Keratinocyte (primary cell): ENCODE measurements at regions not wholly inside any gene's neighbourhood (a gene's known extent, or its start where the extent isn't known, plus 50 kb on each side); places are given as distances from the start of the nearest gene placed in this dataset.

ENCODE experiments used
- DNase-seq: peaks from one replicate; pipeline ENCODE4 v3.0.0-alpha.2; 2011; ENCODE audit warnings: low read depth, missing footprints, low spot score
- FAIRE-seq: peaks from 2 replicates; lab custom pipeline; 2011; peaks lifted over from hg19 to GRCh38; lab: Jason Lieb, UNC
- H2AFZ ChIP-seq: 2 replicates; pipeline ENCODE4 v1.6.0; 2012; ENCODE audit warnings: low read length, control low read depth, inconsistent platforms; ENCODE audit not compliant: control insufficient read depth
- H3K27ac ChIP-seq: 2 replicates; pipeline ENCODE4 v1.5.1; 2011; ENCODE audit warnings: low read length; ENCODE audit not compliant: control insufficient read depth, insufficient read depth
- H3K27me3 ChIP-seq: 3 replicates; pipeline ENCODE4 v1.6.0; 2011; ENCODE audit warnings: low read length; ENCODE audit not compliant: control insufficient read depth, insufficient read depth; ENCODE audit errors: extremely low read depth
- H3K36me3 ChIP-seq, 2 experiments: 2 replicates in 1 of 2; 3 replicates in 1 of 2; pipeline ENCODE4 v1.5.1; 2011; ENCODE audit warnings: low read length in 2 of 2, mild to moderate bottlenecking in 1 of 2; ENCODE audit not compliant: control insufficient read depth in 2 of 2, insufficient read depth in 2 of 2; ENCODE audit errors: extremely low read depth in 1 of 2
- H3K4me1 ChIP-seq: 3 replicates; pipeline ENCODE4 v1.5.1; 2011; ENCODE audit warnings: low read length; ENCODE audit not compliant: control insufficient read depth, insufficient read depth; ENCODE audit errors: extremely low read depth
- H3K4me2 ChIP-seq: 3 replicates; pipeline ENCODE4 v1.6.0; 2011; ENCODE audit warnings: low read depth, low read length; ENCODE audit not compliant: control insufficient read depth, insufficient read depth; ENCODE audit errors: extremely low read depth
- H3K4me3 ChIP-seq, 3 experiments: fragments of 200-600 bp in 1 of 3; sonication (generic) in 1 of 3; 2 replicates in 2 of 3; 3 replicates in 1 of 3; pipeline ENCODE4 v1.5.1; 2011 to 2016; ENCODE audit warnings: low read length in 3 of 3, mild to moderate bottlenecking in 3 of 3, control low read depth in 2 of 3, inconsistent platforms in 1 of 3, low read depth in 1 of 3, mixed read lengths in 1 of 3, mixed run types in 1 of 3, moderate library complexity in 1 of 3; ENCODE audit not compliant: control insufficient read depth in 2 of 3, insufficient read depth in 2 of 3; ENCODE audit errors: extremely low read depth in 1 of 3
- H3K79me2 ChIP-seq: 2 replicates; pipeline ENCODE4 v1.6.0; 2012; ENCODE audit warnings: low read length; ENCODE audit not compliant: control insufficient read depth, insufficient read depth
- H3K9ac ChIP-seq: 3 replicates; pipeline ENCODE4 v1.6.0; 2011; ENCODE audit warnings: low read length; ENCODE audit not compliant: control insufficient read depth, insufficient read depth; ENCODE audit errors: extremely low read depth
- H3K9me1 ChIP-seq: 3 replicates; pipeline ENCODE4 v1.6.0; 2011; ENCODE audit warnings: low read length; ENCODE audit not compliant: control insufficient read depth, insufficient read depth; ENCODE audit errors: extremely low read depth
- H3K9me3 ChIP-seq: 2 replicates; pipeline ENCODE4 v1.5.1; 2012; ENCODE audit warnings: low read depth, low read length; ENCODE audit not compliant: control insufficient read depth
- H4K20me1 ChIP-seq: 3 replicates; pipeline ENCODE4 v1.6.0; 2011; ENCODE audit warnings: low read length; ENCODE audit not compliant: control insufficient read depth, insufficient read depth; ENCODE audit errors: extremely low read depth
- EZH2 ChIP-seq: IDR thresholded peaks from one replicate; pipeline ENCODE4 v1.6.1; 2012; ENCODE audit warnings: inconsistent platforms, mild to moderate bottlenecking, low read length, moderate library complexity
- dilution Hi-C: fragments of 300-500 bp; cut with MboI; formaldehyde crosslinking; loops from one replicate; pipeline ENCODE4 v1.7.0; 2020; ENCODE audit warnings: low sequenced_read_pairs; ENCODE audit not compliant: extremely low pct_ligation_motif_present
- TF ChIP-seq, protein P1 (sequence below), 3 experiments: IDR thresholded peaks in 1 of 3; conservative IDR thresholded peaks in 1 of 3; optimal IDR thresholded peaks in 1 of 3; 2 replicates in 2 of 3; 3 replicates in 1 of 3; pipeline versions ENCODE3 to v1.5.1; 2011; ENCODE audit warnings: low read length in 3 of 3, mild to moderate bottlenecking in 3 of 3, moderate library complexity in 2 of 3, control low read depth in 1 of 3, inconsistent platforms in 1 of 3; ENCODE audit not compliant: insufficient read depth in 2 of 3; ENCODE audit errors: extremely low read depth in 1 of 3

DNA sequence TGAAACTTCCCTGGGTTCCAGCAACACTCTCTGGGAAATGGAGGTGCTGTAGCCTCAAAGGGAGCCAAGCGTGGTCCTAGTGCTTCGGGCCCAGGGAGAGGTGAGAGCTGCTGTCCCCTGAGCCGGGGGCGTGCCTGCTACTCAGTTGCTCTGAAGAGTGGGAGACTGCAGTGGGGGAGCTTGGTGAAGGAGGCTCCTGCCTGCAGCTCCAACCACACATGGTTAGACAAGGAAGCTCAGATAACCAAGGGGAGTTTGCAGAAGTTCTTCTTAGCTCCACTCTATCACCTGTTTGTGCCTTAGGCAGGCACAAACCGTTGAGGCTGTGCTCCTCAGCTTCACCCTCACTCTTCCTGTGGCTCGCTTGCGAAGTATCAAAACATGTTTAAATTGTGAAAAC is 53.6 kb upstream of the TRPM1 start:
- Histone ChIP-seq H3K9ac (no peak overlapping the region), H3K27ac (no peak overlapping the region), H3K9me3 (peaks cover 2% of the 10 kb centered on the region), H4K20me1 (no peaks in the 10 kb centered on the region), H3K79me2 (no peaks in the 10 kb centered on the region), H3K4me2 (no peak overlapping the region), H3K4me1 (peaks cover 6% of the 10 kb centered on the region), H3K9me1 (no peaks in the 10 kb centered on the region), H3K36me3 (no peaks in the 10 kb centered on the region), H3K27me3 (no peaks in the 10 kb centered on the region), H3K4me3 (no peak overlapping the region), H2AFZ (no peak overlapping the region)
- dilution Hi-C loops, result no loop called here
- FAIRE-seq (no peak), DNase-seq (no peak)
- TF ChIP-seq EZH2, result no peak

DNA sequence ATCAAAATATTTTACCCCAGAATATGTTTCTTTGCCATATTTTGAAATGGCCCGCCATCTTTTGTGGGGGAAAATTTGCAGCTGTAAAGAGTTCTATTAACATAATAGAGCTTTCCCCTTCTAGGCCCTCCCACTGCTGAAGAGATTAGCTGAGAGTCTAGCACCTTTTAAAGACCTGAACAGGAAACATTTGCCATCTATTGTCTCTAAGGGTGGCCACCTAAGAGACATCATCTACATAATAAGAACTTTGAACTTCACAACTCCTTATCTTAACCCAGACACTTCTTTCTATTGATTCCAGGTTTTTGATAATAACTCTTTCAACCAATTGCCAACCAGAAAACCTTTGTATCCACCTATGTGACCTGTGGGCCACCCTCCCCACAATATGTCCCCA is 54.7 kb upstream of the TRPM1 start:
- Histone ChIP-seq H3K9me1 (no peaks in the 10 kb centered on the region), H3K4me3 (no peak overlapping the region), H3K9ac (no peak overlapping the region), H4K20me1 (no peaks in the 10 kb centered on the region), H3K4me2 (no peak overlapping the region), H2AFZ (no peak overlapping the region), H3K4me1 (peaks cover 6% of the 10 kb centered on the region), H3K27me3 (no peaks in the 10 kb centered on the region), H3K36me3 (no peaks in the 10 kb centered on the region), H3K79me2 (no peaks in the 10 kb centered on the region), H3K9me3 (peaks cover 2% of the 10 kb centered on the region), H3K27ac (no peak overlapping the region)
- TF ChIP-seq EZH2, result no peak
- TF ChIP-seq, protein P1, sequence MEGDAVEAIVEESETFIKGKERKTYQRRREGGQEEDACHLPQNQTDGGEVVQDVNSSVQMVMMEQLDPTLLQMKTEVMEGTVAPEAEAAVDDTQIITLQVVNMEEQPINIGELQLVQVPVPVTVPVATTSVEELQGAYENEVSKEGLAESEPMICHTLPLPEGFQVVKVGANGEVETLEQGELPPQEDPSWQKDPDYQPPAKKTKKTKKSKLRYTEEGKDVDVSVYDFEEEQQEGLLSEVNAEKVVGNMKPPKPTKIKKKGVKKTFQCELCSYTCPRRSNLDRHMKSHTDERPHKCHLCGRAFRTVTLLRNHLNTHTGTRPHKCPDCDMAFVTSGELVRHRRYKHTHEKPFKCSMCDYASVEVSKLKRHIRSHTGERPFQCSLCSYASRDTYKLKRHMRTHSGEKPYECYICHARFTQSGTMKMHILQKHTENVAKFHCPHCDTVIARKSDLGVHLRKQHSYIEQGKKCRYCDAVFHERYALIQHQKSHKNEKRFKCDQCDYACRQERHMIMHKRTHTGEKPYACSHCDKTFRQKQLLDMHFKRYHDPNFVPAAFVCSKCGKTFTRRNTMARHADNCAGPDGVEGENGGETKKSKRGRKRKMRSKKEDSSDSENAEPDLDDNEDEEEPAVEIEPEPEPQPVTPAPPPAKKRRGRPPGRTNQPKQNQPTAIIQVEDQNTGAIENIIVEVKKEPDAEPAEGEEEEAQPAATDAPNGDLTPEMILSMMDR (optimal IDR thresholded peaks at IDR 0.05 in 1 of 3, IDR thresholded peaks at IDR 0.05 in 1 of 3, conservative IDR thresholded peaks at IDR 0.05 in 1 of 3; ENCODE audit: extremely low read depth in 1 of 3, insufficient read depth in 2 of 3, low read length in 3 of 3), result no peak
- FAIRE-seq (no peak), DNase-seq (no peak)
- dilution Hi-C loops, result no loop called here

DNA sequence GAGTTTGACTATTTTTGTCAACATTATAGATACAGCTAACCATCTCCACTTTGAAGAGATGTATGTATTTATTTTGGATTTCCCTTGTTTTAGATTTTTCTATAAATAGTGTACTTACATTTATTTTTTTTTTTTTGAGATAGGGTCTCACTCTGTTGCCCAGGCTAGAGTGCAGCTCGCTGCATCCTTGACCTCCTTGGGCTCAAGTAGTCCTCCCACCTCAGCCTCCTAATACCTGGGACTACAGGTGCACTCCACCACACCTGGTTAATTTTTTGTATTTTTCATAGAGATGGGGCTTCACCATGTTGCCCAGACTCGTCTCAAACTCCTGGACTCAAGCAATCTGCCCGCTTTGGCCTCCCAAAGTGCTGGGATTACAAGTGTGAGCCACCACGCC is 55.3 kb upstream of the TRPM1 start:
- Histone ChIP-seq H3K9me1 (no peaks in the 10 kb centered on the region), H2AFZ (no peak overlapping the region), H3K9ac (no peak overlapping the region), H3K36me3 (no peaks in the 10 kb centered on the region), H3K4me2 (no peak overlapping the region), H3K9me3 (peaks cover 2% of the 10 kb centered on the region), H3K4me1 (peaks cover 6% of the 10 kb centered on the region), H3K27me3 (no peaks in the 10 kb centered on the region), H3K27ac (no peak overlapping the region), H3K4me3 (no peak overlapping the region), H3K79me2 (no peaks in the 10 kb centered on the region), H4K20me1 (no peaks in the 10 kb centered on the region)
- TF ChIP-seq, protein P1 (optimal IDR thresholded peaks at IDR 0.05 in 1 of 3, IDR thresholded peaks at IDR 0.05 in 1 of 3, conservative IDR thresholded peaks at IDR 0.05 in 1 of 3; ENCODE audit: extremely low read depth in 1 of 3, insufficient read depth in 2 of 3, low read length in 3 of 3), result no peak
- TF ChIP-seq EZH2, result no peak
- no peak for FAIRE-seq
- no peak for DNase-seq
- dilution Hi-C loops, result no loop called here
